RWPE2 (cell line): ENCODE measurements at regions not wholly inside any gene's neighbourhood (a gene's known extent, or its start where the extent isn't known, plus 50 kb on each side); places are given as distances from the start of the nearest gene placed in this dataset.

Source experiments
- ATAC-seq: fragments of 200-7000 bp; cut with Tn5 transposase; 3 replicates; pipeline ENCODE4 v1.9.1; 2021; ENCODE audit warnings: low read depth
- DNase-seq: peaks from one replicate; pipeline ENCODE4 v3.0.0-alpha.2; 2020; ENCODE audit warnings: low spot score
- H3K27ac ChIP-seq: fragments of 450-650 bp; 2 replicates; pipeline ENCODE4 v1.5.1; 2017; ENCODE audit warnings: mild to moderate bottlenecking; ENCODE audit not compliant: poor library complexity, severe bottlenecking
- H3K27me3 ChIP-seq: fragments of 250-450 bp; sonication (Bioruptor Pico); 2 replicates; pipeline ENCODE4 v1.5.1; 2021; ENCODE audit warnings: mild to moderate bottlenecking, moderate library complexity; ENCODE audit not compliant: insufficient read depth, poor library complexity, severe bottlenecking
- H3K36me3 ChIP-seq: fragments of 250-450 bp; sonication (Bioruptor Pico); 2 replicates; pipeline ENCODE4 v1.5.1; 2020; ENCODE audit warnings: low read depth, mild to moderate bottlenecking, moderate library complexity
- H3K4me1 ChIP-seq: fragments of 250-450 bp; sonication (Bioruptor Pico); 2 replicates; pipeline ENCODE4 v1.5.1; 2021; ENCODE audit warnings: mild to moderate bottlenecking, moderate library complexity; ENCODE audit not compliant: insufficient read depth, poor library complexity, severe bottlenecking
- H3K4me3 ChIP-seq: fragments of 250-450 bp; sonication (Bioruptor Pico); 2 replicates; pipeline ENCODE4 v1.5.1; 2021; ENCODE audit warnings: mild to moderate bottlenecking, moderate library complexity; ENCODE audit not compliant: severe bottlenecking
- H3K9me3 ChIP-seq: fragments of 250-450 bp; sonication (Bioruptor Pico); 2 replicates; pipeline ENCODE4 v1.5.1; 2021; ENCODE audit warnings: mild to moderate bottlenecking, moderate library complexity; ENCODE audit not compliant: severe bottlenecking
- CTCF ChIP-seq: fragments of 450-650 bp; IDR thresholded peaks from one replicate; pipeline ENCODE4 v1.5.1; 2017; ENCODE audit warnings: mild to moderate bottlenecking, moderate library complexity; ENCODE audit not compliant: poor library complexity, severe bottlenecking

GRCh38 chr10:130992802-130993523 lies 318.6 kb downstream of the TCERG1L start:
- no peak for ATAC-seq
- H3K4me3 ChIP-seq, result no peak overlapping the region
- no peak for TF ChIP-seq CTCF

GRCh38 chr10:130993612-130994011 lies 317.9 kb downstream of the TCERG1L start:
- no peak for ATAC-seq
- TF ChIP-seq CTCF, result no peak
- Histone ChIP-seq H3K9me3 (no peaks in the 10 kb centered on the region), H3K4me3 (no peak overlapping the region), H3K27ac (no peak overlapping the region), H3K27me3 (no peaks in the 10 kb centered on the region), H3K4me1 (no peaks in the 10 kb centered on the region), H3K36me3 (no peaks in the 10 kb centered on the region)
- DNase-seq, result no peak

More at GRCh38 chr10:130992802-130993523, 318.6 kb downstream of the TCERG1L start:
- H3K27me3 ChIP-seq, result no peaks in the 10 kb centered on the region
- no peak overlapping the region for H3K27ac ChIP-seq
- no peak for DNase-seq
- no peaks in the 10 kb centered on the region for H3K4me1 ChIP-seq
- no peaks in the 10 kb centered on the region for H3K9me3 ChIP-seq
- H3K36me3 ChIP-seq, result no peaks in the 10 kb centered on the region

DNA sequence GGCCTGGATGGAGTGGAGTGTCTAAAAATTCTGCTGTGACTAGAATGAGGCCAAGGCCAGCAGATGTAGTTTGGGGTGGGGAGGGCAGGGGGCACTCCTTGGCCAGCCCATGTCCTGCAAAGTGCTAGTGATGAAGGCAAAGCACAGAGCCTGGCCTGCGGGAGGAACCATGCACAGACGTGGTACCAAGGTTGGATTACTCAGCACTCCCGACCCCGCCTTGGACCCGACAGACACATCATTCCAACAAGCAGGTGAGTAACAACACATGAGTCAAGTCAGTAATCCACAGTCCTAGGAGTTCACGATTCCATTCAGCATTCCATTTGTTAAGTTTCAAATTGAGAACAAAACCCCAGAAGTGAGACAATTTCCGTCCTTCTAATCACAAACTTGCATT lies 317.3 kb downstream of the TCERG1L start:
- TF ChIP-seq CTCF, result no peak
- Histone ChIP-seq H3K9me3 (no peaks in the 10 kb centered on the region), H3K4me3 (no peak overlapping the region), H3K4me1 (no peaks in the 10 kb centered on the region), H3K27me3 (no peaks in the 10 kb centered on the region), H3K27ac (no peak overlapping the region), H3K36me3 (no peaks in the 10 kb centered on the region)
- DNase-seq, result no peak
- ATAC-seq, result peak; percentile 89

GRCh38 chr10:130994845-130995244 lies 316.7 kb downstream of the TCERG1L start:
- no peak for DNase-seq
- no peaks in the 10 kb centered on the region for H3K27me3 ChIP-seq
- no peak for TF ChIP-seq CTCF
- no peaks in the 10 kb centered on the region for H3K4me1 ChIP-seq
- no peak overlapping the region for H3K27ac ChIP-seq
- H3K4me3 ChIP-seq, result no peak overlapping the region
- no peaks in the 10 kb centered on the region for H3K9me3 ChIP-seq
- H3K36me3 ChIP-seq, result no peaks in the 10 kb centered on the region
- ATAC-seq, result no peak
